ENCODE measurements at regions not wholly inside any gene's neighbourhood (a gene's known extent, or its start where the extent isn't known, plus 50 kb on each side); places are given as distances from the start of the nearest gene placed in this dataset.

GRCh38 chr6:137708481-137708880 lies 158.6 kb upstream of the TNFAIP3 start:
- Histone ChIP-seq H3K27me3 (ENCODE audit: control insufficient read depth, insufficient read depth, low read length) (no peaks in the 10 kb centered on the region), H3K4me3 (ENCODE audit: low read depth, low read length) (no peak overlapping the region), H3K27ac (ENCODE audit: low read depth, low read length) (no peak overlapping the region), H3K9me3 (ENCODE audit: control insufficient read depth, insufficient read depth, low read length) (no peaks in the 10 kb centered on the region)
- ChIA-PET CTCF (interaction anchor here (0.6 to 2.8 kb wide), 44 partner anchors 8 to 297 kb away, joined by 3 to 50 read pairs (median 4); partner anchors contain the start of gene TNFAIP3), POLR2A (interaction anchor here (1.2 kb wide), 1 partner anchor 158 kb away, joined by 4 read pairs; the partner anchor contains the start of gene TNFAIP3)
- DNase-seq (ENCODE audit: low read depth, low spot score): no peak
- no peak for TF ChIP-seq CTCF (IDR thresholded peaks at IDR 0.05; ENCODE audit: low read depth, low read length)

DNA sequence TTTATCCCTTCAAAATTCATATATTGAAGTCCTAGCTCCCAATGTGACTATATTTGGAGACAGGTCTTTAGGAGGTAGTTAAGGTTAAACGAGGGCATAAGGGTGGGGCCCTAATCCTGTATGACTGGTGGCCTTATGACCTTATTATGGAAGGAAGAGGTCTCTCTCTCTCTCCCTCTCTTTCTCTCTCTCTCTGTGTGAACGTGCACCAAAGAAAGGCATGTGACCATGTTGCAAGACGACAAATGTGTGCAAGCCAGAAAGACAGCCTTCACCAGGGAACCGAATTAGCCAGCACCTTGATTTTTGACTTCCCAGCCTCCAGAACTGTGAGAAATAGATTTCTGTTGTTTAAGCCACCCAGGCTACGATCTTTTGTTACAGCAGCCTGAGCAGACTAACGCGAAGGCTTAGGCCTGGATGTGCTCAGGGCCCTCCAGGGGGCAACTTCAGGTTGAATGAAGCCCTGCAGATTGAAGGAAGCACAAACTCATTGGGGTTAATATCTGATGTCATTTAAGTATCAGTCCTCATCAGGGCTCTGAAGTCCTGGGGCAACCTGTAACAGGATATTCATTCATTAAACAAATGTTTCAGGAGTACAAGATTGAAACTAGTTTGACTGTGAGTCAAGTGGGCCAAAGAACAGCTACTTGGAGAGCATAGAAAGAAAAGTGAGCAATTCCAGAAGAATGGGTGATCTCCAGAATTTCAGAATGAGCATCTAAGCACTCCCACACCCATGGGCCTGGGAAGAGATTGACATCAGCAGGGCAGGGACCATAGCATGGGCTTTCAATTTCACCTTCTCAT lies 157.4 kb upstream of the TNFAIP3 start:
- no peaks in the 10 kb centered on the region for H3K27me3 ChIP-seq (ENCODE audit: control insufficient read depth, insufficient read depth, low read length)
- no peak overlapping the region for H3K4me3 ChIP-seq (ENCODE audit: low read depth, low read length)
- H3K9me3 ChIP-seq (ENCODE audit: control insufficient read depth, insufficient read depth, low read length): no peaks in the 10 kb centered on the region
- POLR2A ChIA-PET: interaction anchor here (0.7 kb wide), 1 partner anchor 157 kb away, joined by 3 read pairs; the partner anchor contains the start of gene TNFAIP3
- DNase-seq (ENCODE audit: low read depth, low spot score): no peak
- TF ChIP-seq CTCF (IDR thresholded peaks at IDR 0.05; ENCODE audit: low read depth, low read length): 0 out of 2 replicates have a peak, but pooled peaks have one; percentile 1
- peak overlapping the region; percentile 47 for H3K27ac ChIP-seq (ENCODE audit: low read depth, low read length)
- CTCF ChIA-PET: interaction anchor here (0.6 to 2.8 kb wide), 8 partner anchors 16 to 266 kb away, joined by 3 to 50 read pairs (median 14); partner anchors contain the start of gene TNFAIP3

DNA sequence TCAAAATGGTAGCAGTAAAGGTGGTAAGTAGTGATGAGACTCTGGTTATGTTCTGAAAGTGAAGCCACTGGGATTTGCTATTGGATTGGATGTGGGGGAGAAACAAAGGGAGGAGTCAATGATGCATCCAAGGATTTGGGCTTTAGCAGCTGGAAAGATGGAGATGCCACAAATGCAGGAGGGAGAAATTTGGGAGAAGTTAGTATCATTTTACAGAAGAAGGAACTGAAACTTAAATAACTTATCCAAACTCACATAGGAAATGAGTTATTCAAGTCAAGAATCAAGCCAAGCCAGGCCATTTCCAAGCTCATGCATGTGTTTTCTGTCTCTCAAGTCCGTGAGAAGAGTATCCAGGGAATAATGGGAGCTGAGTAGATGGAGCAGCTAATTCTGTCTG lies 155.1 kb upstream of the TNFAIP3 start:
- DNase-seq (ENCODE audit: low read depth, low spot score): no peak
- no peaks in the 10 kb centered on the region for H3K9me3 ChIP-seq (ENCODE audit: control insufficient read depth, insufficient read depth, low read length)
- no peaks in the 10 kb centered on the region for H3K27me3 ChIP-seq (ENCODE audit: control insufficient read depth, insufficient read depth, low read length)
- H3K27ac ChIP-seq (ENCODE audit: low read depth, low read length): no peak overlapping the region
- no peak overlapping the region for H3K4me3 ChIP-seq (ENCODE audit: low read depth, low read length)
- CTCF ChIA-PET: interaction anchor here (1.0 to 2.1 kb wide), 4 partner anchors 54 to 294 kb away, joined by 3 to 8 read pairs (median 5); partner anchors contain the start of gene TNFAIP3
- no peak for TF ChIP-seq CTCF (IDR thresholded peaks at IDR 0.05; ENCODE audit: low read depth, low read length)
- POLR2A ChIA-PET: no interaction called here

DNA sequence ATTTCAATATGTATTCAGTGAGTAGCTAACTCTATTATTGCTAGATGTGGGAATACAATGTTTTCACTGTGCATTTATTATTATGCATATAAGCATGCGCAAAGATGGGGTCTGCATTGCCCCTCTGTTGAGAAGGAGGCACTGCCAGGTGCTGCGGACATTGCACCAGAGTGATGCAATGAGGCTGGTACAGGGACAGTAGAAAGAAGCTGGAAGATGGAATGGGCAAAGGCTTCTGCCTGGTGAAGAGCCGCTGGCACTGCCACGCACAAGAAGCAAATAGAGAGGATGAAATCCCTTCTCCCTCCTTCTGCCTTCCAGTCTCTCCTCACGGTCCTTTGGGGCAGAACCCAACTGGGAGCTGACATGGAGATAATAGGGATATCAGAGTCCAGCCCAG lies 154.5 kb upstream of the TNFAIP3 start:
- H3K27me3 ChIP-seq (ENCODE audit: control insufficient read depth, insufficient read depth, low read length): no peaks in the 10 kb centered on the region
- DNase-seq (ENCODE audit: low read depth, low spot score): no peak
- no peak for TF ChIP-seq CTCF (IDR thresholded peaks at IDR 0.05; ENCODE audit: low read depth, low read length)
- no peak overlapping the region for H3K4me3 ChIP-seq (ENCODE audit: low read depth, low read length)
- POLR2A ChIA-PET: no interaction called here
- CTCF ChIA-PET: interaction anchor here (0.9 to 2.1 kb wide), 6 partner anchors 54 to 296 kb away, joined by 3 to 8 read pairs (median 4); partner anchors contain the start of gene TNFAIP3
- H3K27ac ChIP-seq (ENCODE audit: low read depth, low read length): no peak overlapping the region
- H3K9me3 ChIP-seq (ENCODE audit: control insufficient read depth, insufficient read depth, low read length): no peaks in the 10 kb centered on the region

DNA sequence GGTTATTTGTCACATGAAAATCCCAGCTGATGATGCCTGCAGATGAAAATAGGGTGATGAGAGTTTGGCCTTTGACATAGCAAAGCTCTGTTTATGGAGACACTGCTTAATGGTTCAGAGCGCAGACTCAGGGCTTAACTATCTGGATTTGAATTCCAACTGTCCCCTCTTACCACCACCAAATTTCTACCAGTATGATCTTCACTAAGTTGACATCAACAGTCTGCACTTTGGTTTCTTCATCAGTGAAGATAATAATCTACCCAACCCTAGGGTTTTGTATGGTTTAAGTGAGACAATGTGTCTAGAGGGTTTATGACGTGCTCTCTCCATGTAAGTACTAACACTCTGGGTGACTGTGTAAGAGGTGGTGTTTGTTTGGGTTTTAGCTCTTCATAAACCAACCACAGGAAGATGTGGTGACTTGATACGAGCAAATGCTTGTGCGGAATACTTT lies 151.4 kb upstream of the TNFAIP3 start:
- no peak overlapping the region for H3K4me3 ChIP-seq (ENCODE audit: low read depth, low read length)
- POLR2A ChIA-PET: no interaction called here
- CTCF ChIA-PET: interaction anchor here (0.8 to 2.8 kb wide), 6 partner anchors 8 to 229 kb away, joined by 3 to 13 read pairs (median 9); partner anchors contain the start of gene TNFAIP3
- no peaks in the 10 kb centered on the region for H3K27me3 ChIP-seq (ENCODE audit: control insufficient read depth, insufficient read depth, low read length)
- TF ChIP-seq CTCF (IDR thresholded peaks at IDR 0.05; ENCODE audit: low read depth, low read length): no peak
- no peaks in the 10 kb centered on the region for H3K9me3 ChIP-seq (ENCODE audit: control insufficient read depth, insufficient read depth, low read length)
- DNase-seq (ENCODE audit: low read depth, low spot score): no peak
- no peak overlapping the region for H3K27ac ChIP-seq (ENCODE audit: low read depth, low read length)

Measured in AG04450 (cell line).